ENCODE measurements at regions not wholly inside any gene's neighbourhood (a gene's known extent, or its start where the extent isn't known, plus 50 kb on each side); places are given as distances from the start of the nearest gene placed in this dataset.

DNA sequence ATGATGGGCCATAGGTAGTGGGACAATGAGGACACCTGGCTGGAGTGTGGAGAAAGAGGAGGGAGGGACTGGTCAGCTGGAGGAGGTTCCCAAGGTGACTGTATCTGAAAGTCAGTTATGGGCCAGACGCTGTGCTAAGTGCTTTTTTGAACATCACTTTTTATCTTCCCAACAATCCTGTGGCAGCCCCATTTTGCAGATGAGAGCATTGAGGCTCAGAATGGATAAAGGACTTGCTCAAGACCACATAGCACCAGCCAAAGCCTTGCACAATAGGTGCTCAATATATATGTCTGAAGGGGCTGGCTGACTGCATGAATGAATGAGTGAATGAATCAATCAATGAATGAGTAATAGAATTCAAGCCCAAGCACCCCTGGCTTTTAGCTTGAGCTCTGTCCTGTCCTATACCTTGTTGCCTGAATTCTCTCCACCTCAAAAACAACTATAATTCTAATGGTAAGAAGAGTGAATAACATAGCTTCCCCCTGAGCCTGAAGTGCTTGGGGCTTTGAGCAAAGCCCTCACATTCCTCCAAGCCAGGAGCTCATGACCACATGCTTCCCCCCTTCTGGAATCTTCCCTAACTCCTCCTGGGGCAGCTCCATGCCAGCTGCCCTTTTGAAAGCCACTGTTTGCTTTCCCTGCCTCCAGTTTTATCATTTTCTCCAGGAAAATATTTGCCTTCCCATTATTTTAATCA lies 150.9 kb downstream of the RPLP1 start:
- no peak for DNase-seq (ENCODE audit: low spot score in 2 of 2)
- no peak overlapping the region for H3K4me3 ChIP-seq
- H3K4me1 ChIP-seq: peaks cover 0 to 7% (median under 1%) of the 10 kb centered on the region in 4 donors
- no peaks in the 10 kb centered on the region for H3K36me3 ChIP-seq
- no peaks in the 10 kb centered on the region for H3K27me3 ChIP-seq
- H3K27ac ChIP-seq: no peak overlapping the region
- H3K9me3 ChIP-seq: no peaks in the 10 kb centered on the region
- 0% methylated on average over 1 of the region's 1 CpG for WGBS, 2 donors
- TF ChIP-seq, protein P1, sequence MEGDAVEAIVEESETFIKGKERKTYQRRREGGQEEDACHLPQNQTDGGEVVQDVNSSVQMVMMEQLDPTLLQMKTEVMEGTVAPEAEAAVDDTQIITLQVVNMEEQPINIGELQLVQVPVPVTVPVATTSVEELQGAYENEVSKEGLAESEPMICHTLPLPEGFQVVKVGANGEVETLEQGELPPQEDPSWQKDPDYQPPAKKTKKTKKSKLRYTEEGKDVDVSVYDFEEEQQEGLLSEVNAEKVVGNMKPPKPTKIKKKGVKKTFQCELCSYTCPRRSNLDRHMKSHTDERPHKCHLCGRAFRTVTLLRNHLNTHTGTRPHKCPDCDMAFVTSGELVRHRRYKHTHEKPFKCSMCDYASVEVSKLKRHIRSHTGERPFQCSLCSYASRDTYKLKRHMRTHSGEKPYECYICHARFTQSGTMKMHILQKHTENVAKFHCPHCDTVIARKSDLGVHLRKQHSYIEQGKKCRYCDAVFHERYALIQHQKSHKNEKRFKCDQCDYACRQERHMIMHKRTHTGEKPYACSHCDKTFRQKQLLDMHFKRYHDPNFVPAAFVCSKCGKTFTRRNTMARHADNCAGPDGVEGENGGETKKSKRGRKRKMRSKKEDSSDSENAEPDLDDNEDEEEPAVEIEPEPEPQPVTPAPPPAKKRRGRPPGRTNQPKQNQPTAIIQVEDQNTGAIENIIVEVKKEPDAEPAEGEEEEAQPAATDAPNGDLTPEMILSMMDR (IDR thresholded peaks at IDR 0.05): no peak
- TF ChIP-seq EP300 (IDR thresholded peaks at IDR 0.05) (no peak), POLR2A (IDR thresholded peaks at IDR 0.05) (no peak)

GRCh38 chr15:69604072-69604411 lies 151.4 kb downstream of the RPLP1 start:
- 48 to 72% methylated on average over 4 of the region's 4 CpGs for WGBS, 2 donors

GRCh38 chr15:69606144-69606543 lies 153.5 kb downstream of the RPLP1 start:
- peaks cover 0 to 22% (median 6%) of the 10 kb centered on the region in 4 donors for H3K4me1 ChIP-seq
- no peak overlapping the region for H3K4me3 ChIP-seq
- H3K9me3 ChIP-seq: no peaks in the 10 kb centered on the region
- WGBS, 2 donors: 69 to 75% methylated on average over 5 of the region's 5 CpGs
- no peak for DNase-seq (ENCODE audit: low spot score in 2 of 2)
- no peak overlapping the region for H3K27ac ChIP-seq
- TF ChIP-seq, protein P1 (IDR thresholded peaks at IDR 0.05): no peak
- TF ChIP-seq POLR2A (IDR thresholded peaks at IDR 0.05) (no peak), EP300 (IDR thresholded peaks at IDR 0.05) (no peak)
- no peaks in the 10 kb centered on the region for H3K36me3 ChIP-seq
- H3K27me3 ChIP-seq: no peaks in the 10 kb centered on the region

More at GRCh38 chr15:69604072-69604411, 151.4 kb downstream of the RPLP1 start:
- Histone ChIP-seq H3K4me1 (peaks cover 0 to 7% (median 3%) of the 10 kb centered on the region in 4 donors), H3K9me3 (no peaks in the 10 kb centered on the region), H3K27ac (no peak overlapping the region), H3K27me3 (no peaks in the 10 kb centered on the region), H3K4me3 (no peak overlapping the region), H3K36me3 (no peaks in the 10 kb centered on the region)
- no peak for DNase-seq (ENCODE audit: low spot score in 2 of 2)
- TF ChIP-seq, protein P1 (IDR thresholded peaks at IDR 0.05): no peak
- no peak for TF ChIP-seq POLR2A (IDR thresholded peaks at IDR 0.05)
- TF ChIP-seq EP300 (IDR thresholded peaks at IDR 0.05): no peak

DNA sequence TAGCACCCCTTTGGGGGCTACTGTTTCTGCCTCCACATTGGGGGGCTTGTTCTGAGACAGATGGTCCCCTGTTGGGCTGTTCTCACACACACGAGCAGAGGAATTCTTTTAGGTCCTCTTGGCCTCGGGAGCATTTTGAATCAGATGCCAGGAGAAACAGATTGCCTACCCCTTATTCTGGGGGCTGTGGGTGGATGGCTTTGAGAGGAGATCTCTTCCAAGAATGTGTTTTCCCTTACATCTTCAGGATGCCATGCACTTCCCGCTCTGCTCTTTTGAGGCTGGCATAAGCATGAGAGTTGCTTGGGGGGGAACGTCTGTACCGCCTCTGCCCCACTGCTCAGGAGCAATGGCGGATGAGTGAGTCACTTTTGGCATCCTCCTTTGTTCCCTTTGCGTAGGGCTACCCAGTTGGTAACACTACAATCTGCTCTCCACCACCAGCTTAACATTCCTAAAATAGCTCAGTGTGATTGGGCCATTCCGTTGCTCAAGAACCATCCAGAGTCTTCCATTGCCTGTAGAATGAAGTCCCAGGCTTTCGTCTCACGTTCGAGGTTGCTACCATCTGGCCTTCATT lies 154.4 kb downstream of the RPLP1 start:
- H3K27ac ChIP-seq: peak overlapping the region in 1 of 4 donors; percentile 42
- DNase-seq (ENCODE audit: low spot score in 2 of 2): no peak

DNA sequence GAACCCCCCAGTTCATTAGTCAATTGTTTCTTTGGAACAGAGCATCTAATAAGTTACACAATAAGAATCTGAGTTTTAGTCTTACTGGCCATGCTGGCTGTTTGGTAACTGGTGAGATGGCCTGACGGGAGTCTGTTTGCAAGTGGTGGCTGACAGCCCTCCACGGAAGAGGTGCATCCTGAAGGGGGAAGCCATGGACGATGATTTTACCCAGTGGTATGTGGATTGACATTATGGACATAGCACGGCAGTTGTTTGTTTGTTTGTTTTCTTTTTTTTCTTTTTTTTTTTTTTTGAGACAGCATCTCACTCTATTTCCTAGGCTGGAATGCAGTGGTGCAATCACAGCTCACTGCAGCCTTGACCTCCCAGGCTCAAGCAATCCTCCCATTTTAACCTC lies 156.0 kb downstream of the RPLP1 start:
- H3K4me1 ChIP-seq: peaks cover 0 to 22% (median 9%) of the 10 kb centered on the region in 4 donors
- no peaks in the 10 kb centered on the region for H3K9me3 ChIP-seq
- no peaks in the 10 kb centered on the region for H3K27me3 ChIP-seq
- TF ChIP-seq, protein P1 (IDR thresholded peaks at IDR 0.05): no peak
- TF ChIP-seq EP300 (IDR thresholded peaks at IDR 0.05) (no peak), POLR2A (IDR thresholded peaks at IDR 0.05) (no peak)
- no peaks in the 10 kb centered on the region for H3K36me3 ChIP-seq
- DNase-seq (ENCODE audit: low spot score in 2 of 2): no peak
- H3K27ac ChIP-seq: peak overlapping the region in 1 of 4 donors; percentile 52
- H3K4me3 ChIP-seq: no peak overlapping the region
- 71 to 76% methylated on average over 4 of the region's 4 CpGs for WGBS, 2 donors

More for the DNA sequence above, 154.4 kb downstream of the RPLP1 start:
- no peaks in the 10 kb centered on the region for H3K27me3 ChIP-seq
- 49 to 57% methylated on average over 10 to 11 of the region's 11 CpGs for WGBS, 2 donors
- H3K36me3 ChIP-seq: no peaks in the 10 kb centered on the region
- TF ChIP-seq POLR2A (IDR thresholded peaks at IDR 0.05) (no peak), EP300 (IDR thresholded peaks at IDR 0.05) (no peak)
- TF ChIP-seq, protein P1 (IDR thresholded peaks at IDR 0.05): no peak
- no peaks in the 10 kb centered on the region for H3K9me3 ChIP-seq
- peaks cover 0 to 22% (median 6%) of the 10 kb centered on the region in 4 donors for H3K4me1 ChIP-seq
- H3K4me3 ChIP-seq: no peak overlapping the region

All from tibial nerve (tissue), 4 donors.